SH-SY5Y (cell line): ENCODE measurements at regions not wholly inside any gene's neighbourhood (a gene's known extent, or its start where the extent isn't known, plus 50 kb on each side); places are given as distances from the start of the nearest gene placed in this dataset.

Experiments used
- GATA2 ChIP-seq: IDR thresholded peaks from 2 replicates; pipeline ENCODE4 v1.6.1; 2011; ENCODE audit warnings: mild to moderate bottlenecking, low read depth, low read length
- GATA3 ChIP-seq: IDR thresholded peaks from 2 replicates; pipeline ENCODE4 v1.6.1; 2011; ENCODE audit warnings: low read depth, mild to moderate bottlenecking, low read length, moderate library complexity

- TF ChIP-seq GATA2, result no peak
- TF ChIP-seq GATA3, result no peak
Measured at GRCh38 chr5:165127941-165128340, 1622.5 kb downstream of the MAT2B start.

- TF ChIP-seq GATA3 (no peak), GATA2 (no peak)
Measured at GRCh38 chr5:165130656-165131055, 1625.2 kb downstream of the MAT2B start.

- TF ChIP-seq GATA3 (no peak), GATA2 (no peak)
Measured at GRCh38 chr5:165134155-165134554, 1628.7 kb downstream of the MAT2B start.

- TF ChIP-seq GATA3, result no peak
- TF ChIP-seq GATA2, result peak; percentile 19; the same call in 1 of the 2 replicates
Measured at GRCh38 chr5:165135565-165135964, 1630.1 kb downstream of the MAT2B start.

- no peak for TF ChIP-seq GATA2
- TF ChIP-seq GATA3, result no peak
Measured at GRCh38 chr5:165137701-165138100, 1632.3 kb downstream of the MAT2B start.

GRCh38 chr5:165138236-165138635 lies 1632.8 kb downstream of the MAT2B start:
- no peak for TF ChIP-seq GATA3
- no peak for TF ChIP-seq GATA2

GRCh38 chr5:165139262-165139661 lies 1633.8 kb downstream of the MAT2B start:
- TF ChIP-seq GATA2 (no peak), GATA3 (no peak)

- TF ChIP-seq GATA2 (no peak), GATA3 (no peak)
Measured at GRCh38 chr5:165139721-165140120, 1634.3 kb downstream of the MAT2B start.

GRCh38 chr5:165143741-165144140 lies 1638.3 kb downstream of the MAT2B start:
- TF ChIP-seq GATA2 (peak; percentile 75; the same call in 1 of the 2 replicates), GATA3 (no peak)

GRCh38 chr5:165149431-165149830 lies 1644.0 kb downstream of the MAT2B start:
- TF ChIP-seq GATA2 (no peak), GATA3 (no peak)

- TF ChIP-seq GATA3, result no peak
- TF ChIP-seq GATA2, result no peak
Measured at GRCh38 chr5:165152058-165152457, 1646.6 kb downstream of the MAT2B start.

GRCh38 chr5:165157219-165157618 lies 1651.8 kb downstream of the MAT2B start:
- TF ChIP-seq GATA2, result no peak

- TF ChIP-seq GATA2 (no peak), GATA3 (no peak)
Measured at GRCh38 chr5:165161204-165161603, 1655.8 kb downstream of the MAT2B start.

GRCh38 chr5:165163861-165164260 lies 1658.4 kb downstream of the MAT2B start:
- no peak for TF ChIP-seq GATA3
- TF ChIP-seq GATA2, result no peak

- TF ChIP-seq GATA3 (no peak), GATA2 (no peak)
Measured at GRCh38 chr5:165173651-165174050, 1668.2 kb downstream of the MAT2B start.

- TF ChIP-seq GATA2 (no peak), GATA3 (no peak)
Measured at GRCh38 chr5:165175041-165175440, 1669.6 kb downstream of the MAT2B start.

GRCh38 chr5:165184183-165184582 lies 1678.8 kb downstream of the MAT2B start:
- no peak for TF ChIP-seq GATA2
- no peak for TF ChIP-seq GATA3
